OCI-LY7 (cell line): ENCODE measurements at regions not wholly inside any gene's neighbourhood (a gene's known extent, or its start where the extent isn't known, plus 50 kb on each side); places are given as distances from the start of the nearest gene placed in this dataset.

Experiments used
- BruUV-seq: library from RNA; stranded (reverse); fragments of 400-500 nt; replicated peaks from 2 replicates; lab custom pipeline; 2021; lab: Mats Ljungman, UMichigan
- CTCF ChIA-PET: fragments of 300-600 bp; sonication (Branson Sonifier 250); formaldehyde crosslinking; loops from one replicate; lab custom pipeline; 2022; ENCODE audit warnings: antibody characterized with exemption; ENCODE audit not compliant: unreplicated experiment; lab: Charles Lee
- POLR2A ChIA-PET: fragments of 300-600 bp; sonication (Branson Sonifier 250); formaldehyde crosslinking; loops from one replicate; lab custom pipeline; 2022; ENCODE audit warnings: antibody characterized with exemption; lab: Charles Lee
- DNase-seq: peaks from one replicate; pipeline ENCODE4 v3.0.0-alpha.2; 2015; ENCODE audit warnings: low spot score
- H2AFZ ChIP-seq: fragments of 200-600 bp; sonication (generic), shearing (Covaris generic); 2 replicates; pipeline ENCODE4 v1.6.1; 2014; ENCODE audit warnings: mild to moderate bottlenecking, antibody characterized with exemption, low read length, moderate library complexity
- H3K27ac ChIP-seq: fragments of 200-600 bp; sonication (generic); 2 replicates; pipeline ENCODE4 v1.5.1; 2014; ENCODE audit warnings: mixed run types, low read depth, mild to moderate bottlenecking, moderate library complexity, low read length, inconsistent platforms; ENCODE audit not compliant: poor library complexity, severe bottlenecking
- H3K36me3 ChIP-seq: fragments of 200-600 bp; sonication (generic); 2 replicates; pipeline ENCODE4 v1.6.1; 2014; ENCODE audit warnings: mild to moderate bottlenecking, antibody characterized with exemption, low read length, moderate library complexity, mixed read lengths; ENCODE audit not compliant: insufficient read depth
- H3K4me1 ChIP-seq: fragments of 200-600 bp; sonication (generic); 2 replicates; pipeline ENCODE4 v1.5.1; 2014; ENCODE audit warnings: mild to moderate bottlenecking, low read length; ENCODE audit not compliant: insufficient read depth, poor library complexity, severe bottlenecking
- H3K4me2 ChIP-seq: fragments of 200-600 bp; sonication (generic); 2 replicates; pipeline ENCODE4 v1.6.1; 2014; ENCODE audit warnings: mild to moderate bottlenecking, low read length
- H3K4me3 ChIP-seq: fragments of 200-600 bp; sonication (generic); 2 replicates; pipeline ENCODE4 v1.5.1; 2014; ENCODE audit warnings: mild to moderate bottlenecking, low read depth, low read length; ENCODE audit not compliant: poor library complexity, severe bottlenecking
- H3K79me2 ChIP-seq: fragments of 200-600 bp; sonication (generic); 2 replicates; pipeline ENCODE4 v1.6.1; 2016; ENCODE audit warnings: low read depth, mild to moderate bottlenecking, low read length, moderate library complexity, mixed read lengths; ENCODE audit not compliant: insufficient read depth
- H3K9me2 ChIP-seq: fragments of 200-600 bp; sonication (generic); 2 replicates; pipeline ENCODE4 v1.6.1; 2016; ENCODE audit warnings: mild to moderate bottlenecking, low read length, mixed read lengths; ENCODE audit not compliant: insufficient read depth
- H3K9me3 ChIP-seq: fragments of 200-600 bp; sonication (generic); 2 replicates; pipeline ENCODE4 v1.6.1; 2014; ENCODE audit warnings: mild to moderate bottlenecking, mixed run types, low read length, mixed read lengths
- H4K20me1 ChIP-seq: fragments of 200-600 bp; sonication (generic); 2 replicates; pipeline ENCODE4 v1.6.1; 2014; ENCODE audit warnings: mild to moderate bottlenecking, antibody characterized with exemption, low read length, moderate library complexity, mixed read lengths; ENCODE audit not compliant: insufficient read depth
- CTCF ChIP-seq: fragments of 200-600 bp; sonication (generic); conservative IDR thresholded peaks from 2 replicates; pipeline ENCODE4 v1.5.1; 2014; ENCODE audit warnings: mild to moderate bottlenecking, antibody characterized with exemption, low read length, moderate library complexity, mixed read lengths
- EZH2phosphoT487 ChIP-seq: fragments of 200-600 bp; sonication (generic); IDR thresholded peaks from 2 replicates; pipeline ENCODE4 v1.6.1; 2018; ENCODE audit warnings: low read depth, borderline replicate concordance, mild to moderate bottlenecking, mixed run types, antibody characterized with exemption, low read length, moderate library complexity, mixed read lengths
- intact Hi-C: fragments of 100-400 bp; cut with micrococcal nuclease; formaldehyde crosslinking; loops from one replicate; pipeline ENCODE4 v1.10.0; 2022; ENCODE audit not compliant: unreplicated experiment

GRCh38 chr20:40612837-40613236, 76.2 kb downstream of the MAFB start:
- Histone ChIP-seq H2AFZ (no peak overlapping the region), H3K27ac (no peak overlapping the region), H4K20me1 (no peaks in the 10 kb centered on the region), H3K9me3 (no peaks in the 10 kb centered on the region), H3K36me3 (no peaks in the 10 kb centered on the region), H3K4me1 (no peaks in the 10 kb centered on the region), H3K79me2 (no peaks in the 10 kb centered on the region), H3K9me2 (no peaks in the 10 kb centered on the region), H3K4me3 (no peak overlapping the region), H3K4me2 (no peak overlapping the region)
- BruUV-seq = no TSS peak
- DNase-seq = no peak
- ChIA-PET POLR2A (no interaction called here), CTCF (no interaction called here)
- intact Hi-C loops = no loop called here
- TF ChIP-seq EZH2phosphoT487 = no peak
- no peak for TF ChIP-seq CTCF

- Histone ChIP-seq H3K27ac (no peak overlapping the region), H3K4me1 (no peaks in the 10 kb centered on the region), H2AFZ (no peak overlapping the region), H3K4me2 (no peak overlapping the region), H3K4me3 (no peak overlapping the region), H4K20me1 (no peaks in the 10 kb centered on the region), H3K36me3 (no peaks in the 10 kb centered on the region), H3K9me3 (no peaks in the 10 kb centered on the region), H3K9me2 (no peaks in the 10 kb centered on the region), H3K79me2 (no peaks in the 10 kb centered on the region)
- ChIA-PET CTCF (no interaction called here), POLR2A (no interaction called here)
- TF ChIP-seq EZH2phosphoT487 (no peak), CTCF (no peak)
- no TSS peak for BruUV-seq
- DNase-seq = no peak
- intact Hi-C loops = no loop called here
Measured at GRCh38 chr20:40612247-40612646, 76.8 kb downstream of the MAFB start.

- POLR2A ChIA-PET = no interaction called here
- intact Hi-C loops = no loop called here
- TF ChIP-seq EZH2phosphoT487 = no peak
- no peak for TF ChIP-seq CTCF
- no peak overlapping the region for H3K4me3 ChIP-seq
- no peak for DNase-seq
- no peaks in the 10 kb centered on the region for H3K9me2 ChIP-seq
- H3K27ac ChIP-seq = no peak overlapping the region
- no peaks in the 10 kb centered on the region for H3K4me1 ChIP-seq
- no peaks in the 10 kb centered on the region for H3K79me2 ChIP-seq
- H3K9me3 ChIP-seq = no peaks in the 10 kb centered on the region
- CTCF ChIA-PET = no interaction called here
- no peaks in the 10 kb centered on the region for H3K36me3 ChIP-seq
- no peak overlapping the region for H3K4me2 ChIP-seq
- no TSS peak for BruUV-seq
- no peaks in the 10 kb centered on the region for H4K20me1 ChIP-seq
- H2AFZ ChIP-seq = no peak overlapping the region
Measured at GRCh38 chr20:40610730-40611129, 78.3 kb downstream of the MAFB start.
